HCT116 (cell line): ENCODE measurements at regions not wholly inside any gene's neighbourhood (a gene's known extent, or its start where the extent isn't known, plus 50 kb on each side); places are given as distances from the start of the nearest gene placed in this dataset.

Experiments used
- EZH2 ChIP-seq: fragments of 200-600 bp; sonication (generic); IDR thresholded peaks from 2 replicates; pipeline ENCODE4 v1.6.1; 2017; ENCODE audit warnings: antibody characterized with exemption, mixed run types
- RAD21 ChIP-seq: IDR thresholded peaks from 2 replicates; pipeline ENCODE4 v1.6.1; 2012; ENCODE audit warnings: low read depth, mild to moderate bottlenecking
- TF ChIP-seq, protein P1 (sequence below), 3 experiments: fragments of 200-600 bp in 1 of 3; sonication (generic) in 1 of 3; IDR thresholded peaks in 2 of 3; conservative IDR thresholded peaks in 1 of 3; 2 replicates each; pipeline ENCODE4 v1.5.1; 2012 to 2017; ENCODE audit warnings: low read depth in 2 of 3, low read length in 2 of 3, antibody characterized with exemption in 1 of 3, borderline replicate concordance in 1 of 3, control low read depth in 1 of 3, mild to moderate bottlenecking in 1 of 3, mixed read lengths in 1 of 3, mixed run types in 1 of 3, moderate library complexity in 1 of 3; ENCODE audit not compliant: insufficient read depth in 1 of 3

DNA sequence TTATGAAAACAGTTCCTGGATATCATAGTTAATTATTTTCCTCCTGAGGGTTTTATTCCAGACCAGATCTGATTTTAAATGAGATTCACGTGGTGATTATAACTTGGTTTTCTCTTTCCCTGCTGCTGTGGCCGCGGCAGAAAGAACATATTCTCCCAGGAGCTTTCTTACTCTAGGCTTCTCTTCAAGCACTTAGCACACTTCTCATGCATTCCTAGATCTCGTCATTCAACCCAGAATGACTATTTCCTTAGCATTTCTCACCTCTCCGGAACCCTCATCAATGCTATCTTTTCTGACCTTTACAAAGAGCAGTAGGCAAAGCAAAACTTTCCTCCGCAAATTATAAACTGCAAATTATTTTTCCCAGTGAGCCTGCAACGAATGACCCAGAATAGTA lies 122.9 kb downstream of the GPAT3 start:
- TF ChIP-seq RAD21 (no peak), EZH2 (no peak)
- TF ChIP-seq, protein P1, sequence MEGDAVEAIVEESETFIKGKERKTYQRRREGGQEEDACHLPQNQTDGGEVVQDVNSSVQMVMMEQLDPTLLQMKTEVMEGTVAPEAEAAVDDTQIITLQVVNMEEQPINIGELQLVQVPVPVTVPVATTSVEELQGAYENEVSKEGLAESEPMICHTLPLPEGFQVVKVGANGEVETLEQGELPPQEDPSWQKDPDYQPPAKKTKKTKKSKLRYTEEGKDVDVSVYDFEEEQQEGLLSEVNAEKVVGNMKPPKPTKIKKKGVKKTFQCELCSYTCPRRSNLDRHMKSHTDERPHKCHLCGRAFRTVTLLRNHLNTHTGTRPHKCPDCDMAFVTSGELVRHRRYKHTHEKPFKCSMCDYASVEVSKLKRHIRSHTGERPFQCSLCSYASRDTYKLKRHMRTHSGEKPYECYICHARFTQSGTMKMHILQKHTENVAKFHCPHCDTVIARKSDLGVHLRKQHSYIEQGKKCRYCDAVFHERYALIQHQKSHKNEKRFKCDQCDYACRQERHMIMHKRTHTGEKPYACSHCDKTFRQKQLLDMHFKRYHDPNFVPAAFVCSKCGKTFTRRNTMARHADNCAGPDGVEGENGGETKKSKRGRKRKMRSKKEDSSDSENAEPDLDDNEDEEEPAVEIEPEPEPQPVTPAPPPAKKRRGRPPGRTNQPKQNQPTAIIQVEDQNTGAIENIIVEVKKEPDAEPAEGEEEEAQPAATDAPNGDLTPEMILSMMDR (IDR thresholded peaks at IDR 0.05 in 2 of 3, conservative IDR thresholded peaks at IDR 0.05 in 1 of 3; ENCODE audit: borderline replicate concordance in 1 of 3, insufficient read depth in 1 of 3, low read depth in 2 of 3, low read length in 2 of 3) = no peak
